ENCODE measurements at regions not wholly inside any gene's neighbourhood (a gene's known extent, or its start where the extent isn't known, plus 50 kb on each side); places are given as distances from the start of the nearest gene placed in this dataset.
A peak's percentile ranks its signal among the peaks of the same experiment; 100 is the strongest.

GRCh38 chr18:25672490-25672889, 320.5 kb upstream of the ZNF521 start:
- TF ChIP-seq CTCF (IDR thresholded peaks at IDR 0.05) (peak in 1 of 3 experiments; percentile 12), POLR2A (IDR thresholded peaks at IDR 0.05) (no peak)
